ENCODE measurements at regions not wholly inside any gene's neighbourhood (a gene's known extent, or its start where the extent isn't known, plus 50 kb on each side); places are given as distances from the start of the nearest gene placed in this dataset.

GRCh38 chr13:92994056-92994455 is 232.6 kb upstream of the GPC6 start:
- H3K27ac Mint-ChIP-seq: no peak overlapping the region
- H3K36me3 Mint-ChIP-seq (ENCODE audit: low read depth): no peaks in the 10 kb centered on the region
- peaks cover 5% of the 10 kb centered on the region for H3K9me3 Mint-ChIP-seq
- H3K4me3 Mint-ChIP-seq: no peak overlapping the region
- no peaks in the 10 kb centered on the region for H3K4me1 Mint-ChIP-seq
- no peak for TF ChIP-seq CTCF (IDR thresholded peaks at IDR 0.05)
- no peak for DNase-seq
- no peaks in the 10 kb centered on the region for H3K27me3 Mint-ChIP-seq (ENCODE audit: low read depth, poor library complexity)

- DNase-seq: no peak
- peaks cover 6% of the 10 kb centered on the region for H3K9me3 Mint-ChIP-seq
- H3K27me3 Mint-ChIP-seq (ENCODE audit: low read depth, poor library complexity): peaks cover 3% of the 10 kb centered on the region
- no peaks in the 10 kb centered on the region for H3K36me3 Mint-ChIP-seq (ENCODE audit: low read depth)
- no peak overlapping the region for H3K27ac Mint-ChIP-seq
- H3K4me1 Mint-ChIP-seq: no peaks in the 10 kb centered on the region
- H3K4me3 Mint-ChIP-seq: no peak overlapping the region
- TF ChIP-seq CTCF (IDR thresholded peaks at IDR 0.05): no peak
Observed at GRCh38 chr13:93001866-93002461, 224.6 kb upstream of the GPC6 start.

GRCh38 chr13:93003531-93003930 is 223.1 kb upstream of the GPC6 start:
- peaks cover 5% of the 10 kb centered on the region for H3K36me3 Mint-ChIP-seq (ENCODE audit: low read depth)
- no peaks in the 10 kb centered on the region for H3K4me1 Mint-ChIP-seq
- H3K4me3 Mint-ChIP-seq: no peak overlapping the region
- peaks cover 3% of the 10 kb centered on the region for H3K27me3 Mint-ChIP-seq (ENCODE audit: low read depth, poor library complexity)
- no peak overlapping the region for H3K27ac Mint-ChIP-seq
- no peak for TF ChIP-seq CTCF (IDR thresholded peaks at IDR 0.05)
- no peak for DNase-seq
- peaks cover 20% of the 10 kb centered on the region for H3K9me3 Mint-ChIP-seq

GRCh38 chr13:93004919-93005318 is 221.7 kb upstream of the GPC6 start:
- Mint-ChIP-seq H3K9me3 (peaks cover 25% of the 10 kb centered on the region), H3K36me3 (ENCODE audit: low read depth) (peaks cover 5% of the 10 kb centered on the region), H3K4me1 (no peaks in the 10 kb centered on the region), H3K4me3 (no peak overlapping the region), H3K27me3 (ENCODE audit: low read depth, poor library complexity) (peaks cover 3% of the 10 kb centered on the region), H3K27ac (no peak overlapping the region)
- DNase-seq: no peak
- no peak for TF ChIP-seq CTCF (IDR thresholded peaks at IDR 0.05)

- no peaks in the 10 kb centered on the region for H3K4me1 Mint-ChIP-seq
- H3K9me3 Mint-ChIP-seq: peaks cover 25% of the 10 kb centered on the region
- peaks cover 3% of the 10 kb centered on the region for H3K27me3 Mint-ChIP-seq (ENCODE audit: low read depth, poor library complexity)
- peaks cover 5% of the 10 kb centered on the region for H3K36me3 Mint-ChIP-seq (ENCODE audit: low read depth)
- no peak for TF ChIP-seq CTCF (IDR thresholded peaks at IDR 0.05)
- no peak overlapping the region for H3K4me3 Mint-ChIP-seq
- H3K27ac Mint-ChIP-seq: no peak overlapping the region
- no peak for DNase-seq
Observed at GRCh38 chr13:93007928-93008327, 218.7 kb upstream of the GPC6 start.

- peaks cover 2% of the 10 kb centered on the region for H3K27me3 Mint-ChIP-seq (ENCODE audit: low read depth, poor library complexity)
- H3K4me3 Mint-ChIP-seq: no peak overlapping the region
- no peak overlapping the region for H3K27ac Mint-ChIP-seq
- H3K36me3 Mint-ChIP-seq (ENCODE audit: low read depth): no peaks in the 10 kb centered on the region
- no peak for DNase-seq
- peaks cover 40% of the 10 kb centered on the region for H3K9me3 Mint-ChIP-seq
- no peak for TF ChIP-seq CTCF (IDR thresholded peaks at IDR 0.05)
- H3K4me1 Mint-ChIP-seq: no peaks in the 10 kb centered on the region
Observed at GRCh38 chr13:93017493-93018112, 209.0 kb upstream of the GPC6 start.

Data from nephron progenitor cell (in vitro differentiated cells).